GM23338 (cell line): ENCODE measurements at regions not wholly inside any gene's neighbourhood (a gene's known extent, or its start where the extent isn't known, plus 50 kb on each side); places are given as distances from the start of the nearest gene placed in this dataset.

Experiments used
- ATAC-seq: fragments of 200-7000 bp; cut with Tn5 transposase; 3 replicates; pipeline ENCODE4 v1.9.1; 2020
- DNase-seq: peaks from one replicate; pipeline ENCODE4 v3.0.0-alpha.2; 2015; ENCODE audit warnings: low spot score
- H2AFZ ChIP-seq: fragments of 200-600 bp; sonication (generic); 2 replicates; pipeline ENCODE4 v1.8.0; 2016; ENCODE audit warnings: antibody characterized with exemption, mild to moderate bottlenecking, moderate library complexity
- H3F3A ChIP-seq: fragments of 200-600 bp; sonication (generic); replicated peaks from 2 replicates; pipeline ENCODE4 v1.8.0; 2017; ENCODE audit warnings: antibody characterized with exemption, mixed run types, low read depth
- H3K27ac ChIP-seq: fragments of 200-600 bp; sonication (generic); 2 replicates; pipeline ENCODE4 v1.6.1; 2016; ENCODE audit warnings: low read depth
- H3K27me3 ChIP-seq: fragments of 200-600 bp; sonication (generic); 2 replicates; pipeline ENCODE4 v1.8.0; 2016; ENCODE audit warnings: mild to moderate bottlenecking, mixed run types, moderate library complexity; ENCODE audit not compliant: insufficient read depth
- H3K36me3 ChIP-seq: fragments of 200-600 bp; sonication (generic); 2 replicates; pipeline ENCODE4 v1.8.0; 2016; ENCODE audit warnings: mild to moderate bottlenecking; ENCODE audit not compliant: insufficient read depth
- H3K4me1 ChIP-seq: fragments of 200-600 bp; sonication (generic); 2 replicates; pipeline ENCODE4 v1.8.0; 2016; ENCODE audit warnings: mild to moderate bottlenecking, moderate library complexity; ENCODE audit not compliant: insufficient read depth
- H3K4me2 ChIP-seq: fragments of 200-600 bp; sonication (generic); 2 replicates; pipeline ENCODE4 v1.7.1; 2017; ENCODE audit warnings: mixed run types
- H3K4me3 ChIP-seq: fragments of 200-600 bp; sonication (generic); 2 replicates; pipeline ENCODE4 v1.6.1; 2016; ENCODE audit warnings: mixed run types
- H3K79me2 ChIP-seq: fragments of 200-600 bp; sonication (generic); replicated peaks from 2 replicates; pipeline ENCODE4 v1.8.0; 2017; ENCODE audit warnings: mild to moderate bottlenecking; ENCODE audit not compliant: insufficient read depth
- H3K9me2 ChIP-seq: fragments of 200-600 bp; sonication (generic); 2 replicates; pipeline ENCODE4 v1.8.0; 2017; ENCODE audit not compliant: insufficient read depth
- H4K20me1 ChIP-seq: fragments of 200-600 bp; sonication (generic); replicated peaks from 2 replicates; pipeline ENCODE4 v1.8.0; 2017; ENCODE audit warnings: mild to moderate bottlenecking; ENCODE audit not compliant: insufficient read depth
- H3K27ac Mint-ChIP-seq: 2 replicates; pipeline ENCODE4 v1.8.0; 2020; ENCODE audit warnings: inconsistent platforms, mild to moderate bottlenecking, moderate library complexity, mixed read lengths
- H3K27me3 Mint-ChIP-seq: 3 replicates; pipeline ENCODE4 v1.8.0; 2022; ENCODE audit warnings: low read depth, mild to moderate bottlenecking, moderate library complexity, mixed read lengths, inconsistent platforms; ENCODE audit not compliant: insufficient read depth, poor library complexity
- H3K36me3 Mint-ChIP-seq: 3 replicates; pipeline ENCODE4 v1.8.0; 2021; ENCODE audit warnings: low read depth, mild to moderate bottlenecking, inconsistent platforms, moderate library complexity, mixed read lengths
- H3K4me1 Mint-ChIP-seq: 3 replicates; pipeline ENCODE4 v1.8.0; 2020; ENCODE audit warnings: mild to moderate bottlenecking, inconsistent platforms, mixed read lengths
- H3K4me3 Mint-ChIP-seq: 3 replicates; pipeline ENCODE4 v1.8.0; 2021; ENCODE audit warnings: moderate library complexity, mild to moderate bottlenecking, inconsistent platforms, mixed read lengths
- H3K9me3 Mint-ChIP-seq: 3 replicates; pipeline ENCODE4 v1.8.0; 2020; ENCODE audit warnings: moderate library complexity, mild to moderate bottlenecking, inconsistent platforms, mixed read lengths
- CREB1 ChIP-seq: fragments of 250-450 bp; sonication (Bioruptor Pico); IDR thresholded peaks from 2 replicates; pipeline ENCODE4 v1.5.0; 2020; ENCODE audit warnings: low read depth, mild to moderate bottlenecking, moderate library complexity
- ETS1 ChIP-seq: IDR thresholded peaks from 2 replicates; pipeline ENCODE4 v1.6.1; 2016; ENCODE audit warnings: antibody characterized with exemption
- EZH2 ChIP-seq: fragments of 200-600 bp; sonication (generic); IDR thresholded peaks from one replicate; pipeline ENCODE4 v1.8.0; 2017; ENCODE audit warnings: antibody characterized with exemption, mild to moderate bottlenecking, low read depth; ENCODE audit not compliant: unreplicated experiment
- JUNB ChIP-seq: IDR thresholded peaks from one replicate; pipeline ENCODE4 v1.6.1; 2016; ENCODE audit warnings: antibody characterized with exemption; ENCODE audit not compliant: unreplicated experiment
- POLR2AphosphoS5 ChIP-seq: IDR thresholded peaks from 2 replicates; pipeline ENCODE4 v1.6.1; 2016; ENCODE audit warnings: antibody characterized with exemption, low read depth
- TF ChIP-seq, protein P1 (sequence below), 2 experiments: fragments of 200-600 bp in 1 of 2; sonication (generic) in 1 of 2; conservative IDR thresholded peaks; 2 replicates each; pipeline versions ENCODE4 v1.5.1 to v1.6.1; 2016 to 2017; ENCODE audit warnings: antibody characterized with exemption in 2 of 2, low read depth in 2 of 2, mild to moderate bottlenecking in 2 of 2, moderate library complexity in 1 of 2
- TF ChIP-seq, protein P2 (sequence below): IDR thresholded peaks from one replicate; pipeline ENCODE4 v1.6.1; 2018; ENCODE audit warnings: antibody characterized with exemption; ENCODE audit not compliant: unreplicated experiment

DNA sequence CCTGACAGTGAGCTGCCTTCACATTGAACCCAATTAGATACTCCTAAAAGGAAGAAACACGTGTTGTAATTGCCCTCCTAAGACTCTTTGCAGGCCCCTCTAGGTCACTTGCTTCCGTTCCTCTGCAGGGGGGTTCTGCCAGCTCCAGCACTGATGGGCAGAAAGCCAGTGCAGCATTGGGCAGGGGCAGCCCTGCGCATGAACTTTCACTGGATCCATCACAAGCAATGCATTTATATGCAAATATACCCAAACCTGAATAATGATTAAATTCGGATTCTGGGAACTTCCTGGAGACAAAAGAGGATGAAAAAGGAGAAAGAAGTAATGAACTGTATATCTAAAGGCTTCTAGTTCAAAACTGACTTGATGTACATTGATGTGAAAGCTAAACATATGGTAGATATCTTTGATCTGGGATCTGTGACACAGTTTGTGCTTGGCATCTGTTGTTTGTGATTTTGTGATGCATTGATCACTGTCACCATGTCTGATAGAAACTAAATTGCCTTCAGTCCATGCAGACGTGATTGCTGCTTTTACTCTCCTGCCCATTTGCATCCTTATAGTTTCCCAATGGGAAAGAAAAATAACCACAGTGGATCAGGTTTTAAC, 313.4 kb downstream of the DEPDC1B start (continued):
- no peak for TF ChIP-seq EZH2
- TF ChIP-seq, protein P1, sequence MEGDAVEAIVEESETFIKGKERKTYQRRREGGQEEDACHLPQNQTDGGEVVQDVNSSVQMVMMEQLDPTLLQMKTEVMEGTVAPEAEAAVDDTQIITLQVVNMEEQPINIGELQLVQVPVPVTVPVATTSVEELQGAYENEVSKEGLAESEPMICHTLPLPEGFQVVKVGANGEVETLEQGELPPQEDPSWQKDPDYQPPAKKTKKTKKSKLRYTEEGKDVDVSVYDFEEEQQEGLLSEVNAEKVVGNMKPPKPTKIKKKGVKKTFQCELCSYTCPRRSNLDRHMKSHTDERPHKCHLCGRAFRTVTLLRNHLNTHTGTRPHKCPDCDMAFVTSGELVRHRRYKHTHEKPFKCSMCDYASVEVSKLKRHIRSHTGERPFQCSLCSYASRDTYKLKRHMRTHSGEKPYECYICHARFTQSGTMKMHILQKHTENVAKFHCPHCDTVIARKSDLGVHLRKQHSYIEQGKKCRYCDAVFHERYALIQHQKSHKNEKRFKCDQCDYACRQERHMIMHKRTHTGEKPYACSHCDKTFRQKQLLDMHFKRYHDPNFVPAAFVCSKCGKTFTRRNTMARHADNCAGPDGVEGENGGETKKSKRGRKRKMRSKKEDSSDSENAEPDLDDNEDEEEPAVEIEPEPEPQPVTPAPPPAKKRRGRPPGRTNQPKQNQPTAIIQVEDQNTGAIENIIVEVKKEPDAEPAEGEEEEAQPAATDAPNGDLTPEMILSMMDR (conservative IDR thresholded peaks at IDR 0.05; ENCODE audit: low read depth in 2 of 2): no peak
- TF ChIP-seq, protein P2, sequence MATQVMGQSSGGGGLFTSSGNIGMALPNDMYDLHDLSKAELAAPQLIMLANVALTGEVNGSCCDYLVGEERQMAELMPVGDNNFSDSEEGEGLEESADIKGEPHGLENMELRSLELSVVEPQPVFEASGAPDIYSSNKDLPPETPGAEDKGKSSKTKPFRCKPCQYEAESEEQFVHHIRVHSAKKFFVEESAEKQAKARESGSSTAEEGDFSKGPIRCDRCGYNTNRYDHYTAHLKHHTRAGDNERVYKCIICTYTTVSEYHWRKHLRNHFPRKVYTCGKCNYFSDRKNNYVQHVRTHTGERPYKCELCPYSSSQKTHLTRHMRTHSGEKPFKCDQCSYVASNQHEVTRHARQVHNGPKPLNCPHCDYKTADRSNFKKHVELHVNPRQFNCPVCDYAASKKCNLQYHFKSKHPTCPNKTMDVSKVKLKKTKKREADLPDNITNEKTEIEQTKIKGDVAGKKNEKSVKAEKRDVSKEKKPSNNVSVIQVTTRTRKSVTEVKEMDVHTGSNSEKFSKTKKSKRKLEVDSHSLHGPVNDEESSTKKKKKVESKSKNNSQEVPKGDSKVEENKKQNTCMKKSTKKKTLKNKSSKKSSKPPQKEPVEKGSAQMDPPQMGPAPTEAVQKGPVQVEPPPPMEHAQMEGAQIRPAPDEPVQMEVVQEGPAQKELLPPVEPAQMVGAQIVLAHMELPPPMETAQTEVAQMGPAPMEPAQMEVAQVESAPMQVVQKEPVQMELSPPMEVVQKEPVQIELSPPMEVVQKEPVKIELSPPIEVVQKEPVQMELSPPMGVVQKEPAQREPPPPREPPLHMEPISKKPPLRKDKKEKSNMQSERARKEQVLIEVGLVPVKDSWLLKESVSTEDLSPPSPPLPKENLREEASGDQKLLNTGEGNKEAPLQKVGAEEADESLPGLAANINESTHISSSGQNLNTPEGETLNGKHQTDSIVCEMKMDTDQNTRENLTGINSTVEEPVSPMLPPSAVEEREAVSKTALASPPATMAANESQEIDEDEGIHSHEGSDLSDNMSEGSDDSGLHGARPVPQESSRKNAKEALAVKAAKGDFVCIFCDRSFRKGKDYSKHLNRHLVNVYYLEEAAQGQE: no peak
- TF ChIP-seq JUNB: no peak
- no peak for TF ChIP-seq ETS1
- no peak for TF ChIP-seq POLR2AphosphoS5

DNA sequence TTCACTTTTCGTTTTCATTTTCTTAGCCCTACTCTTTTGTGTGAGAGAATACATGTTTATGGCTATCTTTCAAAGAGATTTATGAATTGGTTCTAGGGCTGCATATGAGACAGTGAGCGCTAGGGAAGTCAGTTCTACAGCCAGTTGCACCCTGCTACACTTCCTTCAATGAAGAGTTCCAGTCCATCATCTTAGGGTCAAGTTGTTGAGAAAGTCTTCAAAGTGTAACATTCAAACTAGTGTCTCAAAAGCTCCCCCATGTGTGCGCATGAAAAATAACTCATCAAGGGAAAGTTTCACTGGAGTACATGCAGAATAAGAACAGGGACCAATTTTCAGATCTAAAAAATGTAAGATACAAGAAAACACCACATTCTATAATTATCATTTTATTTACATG, 317.2 kb downstream of the DEPDC1B start:
- H4K20me1 ChIP-seq: no peaks in the 10 kb centered on the region
- Mint-ChIP-seq H3K9me3 (no peaks in the 10 kb centered on the region), H3K27ac (no peak overlapping the region), H3K36me3 (no peaks in the 10 kb centered on the region), H3K4me3 (no peak overlapping the region), H3K4me1 (peaks cover 27% of the 10 kb centered on the region), H3K27me3 (peaks cover 2% of the 10 kb centered on the region)
- H3K79me2 ChIP-seq: no peaks in the 10 kb centered on the region
- no peak overlapping the region for H3K4me2 ChIP-seq
- peaks cover 6% of the 10 kb centered on the region for H3K4me1 ChIP-seq
- DNase-seq (peak; percentile 20), ATAC-seq (no peak)
- no peak overlapping the region for H3K27ac ChIP-seq
- H3F3A ChIP-seq: no peaks in the 10 kb centered on the region
- H3K9me2 ChIP-seq: 0 out of 2 replicates have a peak, but pooled peaks cover 5% of the 10 kb centered on the region
- H2AFZ ChIP-seq: no peak overlapping the region
- TF ChIP-seq, protein P1 (conservative IDR thresholded peaks at IDR 0.05; ENCODE audit: low read depth in 2 of 2): peak; percentile 43 to 52
- TF ChIP-seq CREB1 (CRISPR knock-in tag): no peak
- H3K4me3 ChIP-seq: no peak overlapping the region
- H3K36me3 ChIP-seq: no peaks in the 10 kb centered on the region
- H3K27me3 ChIP-seq: no peaks in the 10 kb centered on the region
